Right lobe of liver (tissue), 6 donors: ENCODE measurements at regions not wholly inside any gene's neighbourhood (a gene's known extent, or its start where the extent isn't known, plus 50 kb on each side); places are given as distances from the start of the nearest gene placed in this dataset.

Experiments used
- ATAC-seq, 4 donors: fragments of 200-7000 bp; cut with Tn5 transposase; one replicate each; pipeline ENCODE4 v1.9.1; 2020; ENCODE audit warnings: mild to moderate bottlenecking in 4 of 4, moderate library complexity in 4 of 4
- DNase-seq, 3 donors: peaks; one replicate each; pipeline ENCODE4 v3.0.0-alpha.2; 2020
- H3K27ac ChIP-seq, 3 donors: fragments of 200-600 bp; one replicate each; pipeline ENCODE4 v1.8.0; 2022
- H3K27me3 ChIP-seq, 2 donors: fragments of 200-600 bp; one replicate each; pipeline ENCODE4 v1.8.0; 2022
- H3K36me3 ChIP-seq, 4 donors: fragments of 200-600 bp; sonication (generic) in 1 of 4; one replicate each; pipeline versions ENCODE4 v1.5.1 to v1.8.0; 2017 to 2022; ENCODE audit warnings: control low read depth in 1 of 4
- H3K4me1 ChIP-seq, 4 donors: fragments of 200-600 bp; sonication (generic) in 1 of 4; one replicate each; pipeline versions ENCODE4 v1.5.1 to v1.8.0; 2017 to 2022; ENCODE audit warnings: control low read depth in 1 of 4
- H3K4me3 ChIP-seq, 3 donors: fragments of 200-600 bp; one replicate each; pipeline ENCODE4 v1.8.0; 2022
- H3K9me3 ChIP-seq, 4 donors: fragments of 200-600 bp; sonication (generic) in 1 of 4; one replicate each; pipeline versions ENCODE4 v1.5.1 to v1.8.0; 2017 to 2022; ENCODE audit warnings: control low read depth in 1 of 4
- POLR2A ChIP-seq: fragments of 450-650 bp; IDR thresholded peaks from one replicate; pipeline ENCODE4 v1.6.1; 2017; ENCODE audit warnings: antibody characterized with exemption, mild to moderate bottlenecking
- WGBS: methylation state at CpG from one replicate; pipeline ENCODE4 v1.1.6; 2018; ENCODE audit warnings: low coverage, low lambda C conversion rate; ENCODE audit not compliant: insufficient coverage; ENCODE audit errors: missing lambda C conversion rate; 5-methylcytosine and 5-hydroxymethylcytosine counted together
- intact Hi-C, 2 donors: fragments of 100-400 bp; cut with DNase I; formaldehyde crosslinking; loops; one replicate each; pipeline versions ENCODE4 v1.11.2 to v1.14.1; 2022
- TF ChIP-seq, protein P1 (sequence below), 4 donors: fragments of 200-600 bp in 3 of 4; fragments of 450-650 bp in 1 of 4; IDR thresholded peaks; one replicate each; pipeline versions ENCODE4 v1.5.1 to v1.8.0; 2016 to 2022; ENCODE audit warnings: antibody characterized with exemption in 4 of 4, mild to moderate bottlenecking in 2 of 4
- donor health status: DM: no; HTN: yes; CAD: no.
- donor health status: DM: no; HTN: no; CAD: no.
- donor health status: DM: no; HTN: no; CAD: no.
- donor health status: DM: no; HTN: yes; CAD: no.
- donor health status: DM: no; HTN: yes; CAD: no.

- H3K9me3 ChIP-seq, result no peaks in the 10 kb centered on the region
- DNase-seq (no peak), ATAC-seq (no peak)
- intact Hi-C loops, result no loop called here
- no peaks in the 10 kb centered on the region for H3K27me3 ChIP-seq
- no peak overlapping the region for H3K4me3 ChIP-seq
- H3K27ac ChIP-seq, result no peak overlapping the region
- TF ChIP-seq, protein P1, sequence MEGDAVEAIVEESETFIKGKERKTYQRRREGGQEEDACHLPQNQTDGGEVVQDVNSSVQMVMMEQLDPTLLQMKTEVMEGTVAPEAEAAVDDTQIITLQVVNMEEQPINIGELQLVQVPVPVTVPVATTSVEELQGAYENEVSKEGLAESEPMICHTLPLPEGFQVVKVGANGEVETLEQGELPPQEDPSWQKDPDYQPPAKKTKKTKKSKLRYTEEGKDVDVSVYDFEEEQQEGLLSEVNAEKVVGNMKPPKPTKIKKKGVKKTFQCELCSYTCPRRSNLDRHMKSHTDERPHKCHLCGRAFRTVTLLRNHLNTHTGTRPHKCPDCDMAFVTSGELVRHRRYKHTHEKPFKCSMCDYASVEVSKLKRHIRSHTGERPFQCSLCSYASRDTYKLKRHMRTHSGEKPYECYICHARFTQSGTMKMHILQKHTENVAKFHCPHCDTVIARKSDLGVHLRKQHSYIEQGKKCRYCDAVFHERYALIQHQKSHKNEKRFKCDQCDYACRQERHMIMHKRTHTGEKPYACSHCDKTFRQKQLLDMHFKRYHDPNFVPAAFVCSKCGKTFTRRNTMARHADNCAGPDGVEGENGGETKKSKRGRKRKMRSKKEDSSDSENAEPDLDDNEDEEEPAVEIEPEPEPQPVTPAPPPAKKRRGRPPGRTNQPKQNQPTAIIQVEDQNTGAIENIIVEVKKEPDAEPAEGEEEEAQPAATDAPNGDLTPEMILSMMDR (IDR thresholded peaks at IDR 0.05), result no peak
- no peak for TF ChIP-seq POLR2A
- 0% methylated on average over 1 of the region's 1 CpG for WGBS
- no peaks in the 10 kb centered on the region for H3K4me1 ChIP-seq
- H3K36me3 ChIP-seq, result no peaks in the 10 kb centered on the region
Observed at GRCh38 chr3:99118381-99118780, 216.9 kb upstream of the DCBLD2 start.

DNA sequence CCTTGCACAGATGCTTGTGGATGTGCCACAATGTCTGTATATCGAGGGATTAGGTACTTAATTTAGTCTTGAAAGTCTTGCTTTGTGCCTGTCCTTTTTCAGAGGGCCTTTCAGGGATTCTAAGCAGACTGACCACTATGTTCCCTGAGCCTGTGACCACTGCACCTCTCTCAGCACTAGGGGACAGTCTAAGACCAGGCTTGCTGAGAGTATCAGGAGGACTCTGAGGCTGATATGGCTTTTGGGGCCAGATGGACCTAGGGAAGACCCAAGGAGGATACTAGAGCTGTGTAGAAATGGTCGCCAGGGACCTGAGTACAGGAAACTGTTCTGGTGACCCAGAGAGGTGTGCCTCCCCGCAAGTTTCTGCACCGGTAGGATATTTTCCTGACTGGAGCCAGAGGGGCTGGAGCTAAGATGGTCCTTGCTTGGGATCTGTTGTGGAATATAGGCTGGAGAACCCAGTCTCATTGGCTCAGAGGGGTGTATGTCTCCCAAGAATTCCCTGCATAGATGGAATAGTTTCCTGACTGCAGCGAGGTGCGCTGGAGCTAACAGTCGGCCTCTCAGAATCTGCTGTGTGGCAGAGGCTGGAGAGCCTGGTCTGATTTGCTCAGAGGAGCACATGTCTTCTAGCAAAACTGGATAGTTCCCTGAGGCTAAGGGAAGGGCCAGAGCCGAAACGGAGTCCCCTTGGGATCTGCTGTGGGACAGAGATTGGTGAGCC lies 213.2 kb upstream of the DCBLD2 start:
- no peaks in the 10 kb centered on the region for H3K27me3 ChIP-seq
- TF ChIP-seq POLR2A, result no peak
- TF ChIP-seq, protein P1 (IDR thresholded peaks at IDR 0.05), result peak in 2 of 4 donors; percentile 12 to 23
- intact Hi-C loops, result no loop called here
- DNase-seq (no peak), ATAC-seq (peak in 3 of 4 donors; percentile 27 to 67 (median 50))
- no peaks in the 10 kb centered on the region for H3K9me3 ChIP-seq
- H3K4me1 ChIP-seq, result no peaks in the 10 kb centered on the region
- H3K27ac ChIP-seq, result no peak overlapping the region
- no peak overlapping the region for H3K4me3 ChIP-seq
- 50% methylated on average over 3 of the region's 9 CpGs for WGBS
- no peaks in the 10 kb centered on the region for H3K36me3 ChIP-seq

- Histone ChIP-seq H3K4me3 (no peak overlapping the region), H3K9me3 (no peaks in the 10 kb centered on the region), H3K36me3 (no peaks in the 10 kb centered on the region), H3K27ac (no peak overlapping the region), H3K4me1 (no peaks in the 10 kb centered on the region), H3K27me3 (no peaks in the 10 kb centered on the region)
- ATAC-seq (no peak), DNase-seq (no peak)
- WGBS, result 19% methylated on average over 3 of the region's 3 CpGs
- intact Hi-C loops, result no loop called here
- TF ChIP-seq, protein P1 (IDR thresholded peaks at IDR 0.05), result no peak
- no peak for TF ChIP-seq POLR2A
Observed at GRCh38 chr3:99111235-99111634, 209.7 kb upstream of the DCBLD2 start.

DNA sequence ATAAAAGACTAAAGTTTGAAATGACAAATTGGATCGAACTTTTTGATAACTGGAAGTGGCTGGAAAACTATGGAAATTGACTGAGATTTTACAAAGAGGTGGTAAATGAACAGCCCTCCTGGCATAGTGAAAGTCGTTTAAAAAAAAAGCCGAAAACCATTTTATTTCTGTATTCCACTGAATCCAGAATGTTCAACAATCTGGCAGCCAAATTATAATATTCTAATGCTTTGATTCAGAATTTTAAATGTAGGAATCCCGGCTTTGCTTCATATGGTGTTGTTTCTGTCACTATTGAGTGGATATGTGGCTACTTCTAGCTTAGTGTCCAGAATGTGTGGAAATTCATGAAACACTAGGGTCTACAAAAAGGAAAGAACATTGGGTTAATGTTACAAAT lies 208.9 kb upstream of the DCBLD2 start:
- Histone ChIP-seq H3K36me3 (no peaks in the 10 kb centered on the region), H3K9me3 (no peaks in the 10 kb centered on the region), H3K4me1 (no peaks in the 10 kb centered on the region), H3K27ac (no peak overlapping the region), H3K27me3 (no peaks in the 10 kb centered on the region), H3K4me3 (no peak overlapping the region)
- 58% methylated on average over 4 of the region's 4 CpGs for WGBS
- TF ChIP-seq POLR2A, result no peak
- TF ChIP-seq, protein P1 (IDR thresholded peaks at IDR 0.05), result no peak
- intact Hi-C loops, result no loop called here
- DNase-seq (no peak), ATAC-seq (no peak)
